Hepatocyte (in vitro differentiated cells): ENCODE measurements at regions not wholly inside any gene's neighbourhood (a gene's known extent, or its start where the extent isn't known, plus 50 kb on each side); places are given as distances from the start of the nearest gene placed in this dataset.

Source experiments
- DNase-seq: peaks from one replicate; pipeline ENCODE4 v3.0.0-alpha.2; 2016; ENCODE audit warnings: low spot score
- H2AFZ ChIP-seq: fragments of 200-600 bp; sonication (generic); 2 replicates; pipeline ENCODE4 v1.6.0; 2016; ENCODE audit warnings: antibody characterized with exemption, mild to moderate bottlenecking
- H3K27ac ChIP-seq: fragments of 200-600 bp; sonication (generic); 2 replicates; pipeline ENCODE4 v1.5.1; 2016; ENCODE audit warnings: mild to moderate bottlenecking
- H3K27me3 ChIP-seq: fragments of 200-600 bp; sonication (generic); 2 replicates; pipeline ENCODE4 v1.6.1; 2016
- H3K36me3 ChIP-seq: fragments of 200-600 bp; sonication (generic); replicated peaks from 2 replicates; pipeline ENCODE4 v1.5.1; 2016; ENCODE audit warnings: low read depth; ENCODE audit not compliant: insufficient read depth
- H3K4me1 ChIP-seq: fragments of 200-600 bp; sonication (generic); 2 replicates; pipeline ENCODE4 v1.5.1; 2016; ENCODE audit warnings: mild to moderate bottlenecking, moderate library complexity; ENCODE audit not compliant: insufficient read depth
- H3K4me2 ChIP-seq: fragments of 200-600 bp; sonication (generic); 2 replicates; pipeline ENCODE4 v1.6.0; 2016
- H3K4me3 ChIP-seq: fragments of 200-600 bp; sonication (generic); 2 replicates; pipeline ENCODE4 v1.5.1; 2016; ENCODE audit warnings: mild to moderate bottlenecking
- H3K79me2 ChIP-seq: fragments of 200-600 bp; sonication (generic); 2 replicates; pipeline ENCODE4 v1.6.0; 2017; ENCODE audit warnings: mild to moderate bottlenecking
- H3K9me2 ChIP-seq: fragments of 200-600 bp; sonication (generic); replicated peaks from 2 replicates; pipeline ENCODE4 v1.6.0; 2017; ENCODE audit warnings: mild to moderate bottlenecking; ENCODE audit not compliant: insufficient read depth
- H3K9me3 ChIP-seq: fragments of 200-600 bp; sonication (generic); 2 replicates; pipeline ENCODE4 v1.5.1; 2016; ENCODE audit warnings: low read depth, mild to moderate bottlenecking
- H4K20me1 ChIP-seq: fragments of 200-600 bp; sonication (generic); 2 replicates; pipeline ENCODE4 v1.6.0; 2016; ENCODE audit warnings: mild to moderate bottlenecking; ENCODE audit not compliant: insufficient read depth, poor library complexity, severe bottlenecking
- CTCF ChIP-seq: fragments of 200-600 bp; sonication (generic); IDR thresholded peaks from 2 replicates; pipeline ENCODE4 v1.5.1; 2016; ENCODE audit warnings: antibody characterized with exemption, mild to moderate bottlenecking; ENCODE audit not compliant: poor library complexity
- EZH2 ChIP-seq: fragments of 200-600 bp; sonication (generic); IDR thresholded peaks from 2 replicates; pipeline ENCODE4 v1.6.1; 2016; ENCODE audit warnings: antibody characterized with exemption, mild to moderate bottlenecking, borderline replicate concordance
- EZH2phosphoT487 ChIP-seq: fragments of 200-600 bp; sonication (generic); IDR thresholded peaks from one replicate; pipeline ENCODE4 v1.6.1; 2018; ENCODE audit warnings: antibody characterized with exemption, mild to moderate bottlenecking, low read depth, moderate library complexity; ENCODE audit not compliant: unreplicated experiment, severe bottlenecking
- WGBS: methylation state at CpG from one replicate; pipeline ENCODE4 v1.1.6; 2016; ENCODE audit warnings: low lambda C conversion rate; ENCODE audit errors: missing lambda C conversion rate; 5-methylcytosine and 5-hydroxymethylcytosine counted together

- Histone ChIP-seq H3K27me3 (no peaks in the 10 kb centered on the region), H3K36me3 (no peaks in the 10 kb centered on the region), H3K4me3 (no peak overlapping the region), H3K4me2 (no peak overlapping the region), H3K9me2 (no peaks in the 10 kb centered on the region), H3K79me2 (no peaks in the 10 kb centered on the region), H3K4me1 (peaks cover 10% of the 10 kb centered on the region), H3K27ac (no peak overlapping the region), H4K20me1 (no peaks in the 10 kb centered on the region), H3K9me3 (no peaks in the 10 kb centered on the region), H2AFZ (no peak overlapping the region)
- no peak for DNase-seq
- TF ChIP-seq EZH2phosphoT487 (no peak), EZH2 (no peak), CTCF (no peak)
- 72% methylated on average over 5 of the region's 5 CpGs for whole genome bisulfite sequencing
Measured at GRCh38 chr2:105573490-105573889, 171.2 kb upstream of the NCK2 start.

- WGBS, result 79% methylated on average over 8 of the region's 9 CpGs
- no peak overlapping the region for H3K27ac ChIP-seq
- no peak overlapping the region for H3K4me2 ChIP-seq
- H4K20me1 ChIP-seq, result no peaks in the 10 kb centered on the region
- no peaks in the 10 kb centered on the region for H3K36me3 ChIP-seq
- no peak for DNase-seq
- no peak overlapping the region for H3K4me3 ChIP-seq
- no peak overlapping the region for H2AFZ ChIP-seq
- H3K27me3 ChIP-seq, result no peaks in the 10 kb centered on the region
- H3K79me2 ChIP-seq, result no peaks in the 10 kb centered on the region
- TF ChIP-seq CTCF (no peak), EZH2phosphoT487 (no peak), EZH2 (no peak)
- H3K9me3 ChIP-seq, result no peaks in the 10 kb centered on the region
- H3K4me1 ChIP-seq, result peaks cover under 1% of the 10 kb centered on the region
- no peaks in the 10 kb centered on the region for H3K9me2 ChIP-seq
Measured at GRCh38 chr2:105571445-105571987, 172.7 kb upstream of the FHL2 start.

DNA sequence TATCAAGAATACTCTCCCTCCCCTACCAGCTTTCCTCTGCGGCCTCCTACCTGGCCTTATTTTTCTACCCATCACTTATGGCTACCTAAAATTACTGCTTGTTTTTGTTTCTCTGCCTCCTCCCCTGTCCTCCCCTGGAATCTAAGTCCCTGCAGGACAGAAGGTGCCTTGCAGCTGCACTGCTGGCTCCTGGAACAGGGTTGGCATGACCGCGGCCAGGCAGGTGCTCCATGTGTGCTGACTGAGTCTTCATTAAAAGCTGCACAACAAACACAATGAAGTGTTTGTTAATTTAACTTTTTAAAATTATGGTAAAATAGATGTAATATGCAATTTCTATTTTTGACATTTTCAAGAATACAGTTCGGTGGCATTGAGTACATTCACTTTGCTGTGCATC lies 171.9 kb upstream of the FHL2 start:
- WGBS, result 94% methylated on average over 4 of the region's 4 CpGs
- H3K36me3 ChIP-seq, result no peaks in the 10 kb centered on the region
- no peak for TF ChIP-seq EZH2
- TF ChIP-seq EZH2phosphoT487, result no peak
- TF ChIP-seq CTCF, result no peak
- H3K4me1 ChIP-seq, result no peaks in the 10 kb centered on the region
- no peaks in the 10 kb centered on the region for H4K20me1 ChIP-seq
- H3K4me2 ChIP-seq, result no peak overlapping the region
- H3K79me2 ChIP-seq, result no peaks in the 10 kb centered on the region
- no peak overlapping the region for H3K27ac ChIP-seq
- no peak overlapping the region for H2AFZ ChIP-seq
- no peaks in the 10 kb centered on the region for H3K9me3 ChIP-seq
- H3K27me3 ChIP-seq, result no peaks in the 10 kb centered on the region
- DNase-seq, result no peak
- no peak overlapping the region for H3K4me3 ChIP-seq
- H3K9me2 ChIP-seq, result no peaks in the 10 kb centered on the region

DNA sequence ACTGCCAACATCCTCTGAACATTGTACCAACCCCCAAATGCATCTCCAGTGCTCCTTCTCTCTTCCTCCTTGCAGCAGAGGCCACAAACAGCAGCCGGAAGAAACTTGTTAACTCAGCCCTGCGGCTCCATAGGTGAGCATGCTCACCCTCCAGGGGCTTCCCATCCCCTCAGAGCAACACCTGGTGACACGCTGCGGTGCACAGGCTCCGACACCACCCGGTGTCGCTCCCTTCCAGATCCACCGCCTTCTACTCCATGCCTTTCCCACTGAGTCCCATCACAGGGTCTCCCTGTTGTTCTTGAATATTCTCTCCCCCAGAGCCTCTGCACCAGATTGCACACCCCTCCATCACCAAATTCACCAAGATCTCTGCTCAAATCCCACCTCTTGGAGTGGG lies 171.5 kb upstream of the FHL2 start:
- TF ChIP-seq CTCF, result no peak
- TF ChIP-seq EZH2phosphoT487, result no peak
- no peak for TF ChIP-seq EZH2
- no peaks in the 10 kb centered on the region for H3K4me1 ChIP-seq
- 89% methylated on average over 8 of the region's 8 CpGs for WGBS

More for the DNA sequence above, 171.5 kb upstream of the FHL2 start:
- no peak overlapping the region for H3K4me3 ChIP-seq
- H4K20me1 ChIP-seq, result no peaks in the 10 kb centered on the region
- H3K9me2 ChIP-seq, result no peaks in the 10 kb centered on the region
- H2AFZ ChIP-seq, result no peak overlapping the region
- H3K79me2 ChIP-seq, result no peaks in the 10 kb centered on the region
- H3K36me3 ChIP-seq, result no peaks in the 10 kb centered on the region
- H3K27ac ChIP-seq, result no peak overlapping the region
- no peaks in the 10 kb centered on the region for H3K9me3 ChIP-seq
- no peak overlapping the region for H3K4me2 ChIP-seq
- DNase-seq, result no peak
- no peaks in the 10 kb centered on the region for H3K27me3 ChIP-seq
